RWPE1 (cell line): ENCODE measurements at regions not wholly inside any gene's neighbourhood (a gene's known extent, or its start where the extent isn't known, plus 50 kb on each side); places are given as distances from the start of the nearest gene placed in this dataset.
"Not testable (repeated sequence)": the region's sequence is repeated elsewhere in the genome, so short reads cannot be mapped to it uniquely, and the experiment has no call there.

Experiments
- CTCF ChIA-PET: fragments of 350-600 bp; sonication (Branson Sonifier 250); formaldehyde crosslinking; extraction: SDS; loops from one replicate; lab custom pipeline; 2021; lab: Yijun Ruan, JAX
- POLR2A ChIA-PET: fragments of 400-600 bp; formaldehyde crosslinking; extraction: SDS; loops from one replicate; lab custom pipeline; 2020; ENCODE audit warnings: antibody characterized with exemption; ENCODE audit not compliant: low non-redundant PET; lab: Yijun Ruan, JAX
- DNase-seq: peaks from one replicate; pipeline ENCODE4 v3.0.0; 2012; ENCODE audit warnings: low spot score
- H3K27ac ChIP-seq: fragments of 450-650 bp; 2 replicates; pipeline ENCODE4 v1.5.1; 2017
- TF ChIP-seq, protein P1 (sequence below): fragments of 450-650 bp; conservative IDR thresholded peaks from 2 replicates; pipeline ENCODE4 v1.5.1; 2017; ENCODE audit warnings: low read depth, mild to moderate bottlenecking

DNA sequence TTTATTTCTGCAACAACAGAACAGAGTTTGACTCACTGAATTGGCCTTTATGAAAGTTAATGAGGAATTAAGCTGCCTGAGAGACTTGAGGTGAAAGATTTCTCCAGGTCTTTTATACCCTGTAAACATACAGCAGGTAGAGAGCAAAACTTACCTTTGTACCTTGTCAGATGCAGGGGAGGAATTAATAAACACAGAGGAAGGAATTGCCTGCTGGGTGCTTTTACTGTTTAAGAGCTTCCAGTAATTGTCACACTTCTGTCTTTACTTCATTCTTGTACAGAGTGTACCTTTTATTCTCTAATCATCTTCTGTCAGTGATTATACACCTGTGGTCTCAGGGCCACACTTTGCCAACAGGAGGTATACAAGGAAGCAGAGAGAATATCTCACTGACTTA, 94.0 kb upstream of the GRIN3A start:
- DNase-seq: no peak
- TF ChIP-seq, protein P1, sequence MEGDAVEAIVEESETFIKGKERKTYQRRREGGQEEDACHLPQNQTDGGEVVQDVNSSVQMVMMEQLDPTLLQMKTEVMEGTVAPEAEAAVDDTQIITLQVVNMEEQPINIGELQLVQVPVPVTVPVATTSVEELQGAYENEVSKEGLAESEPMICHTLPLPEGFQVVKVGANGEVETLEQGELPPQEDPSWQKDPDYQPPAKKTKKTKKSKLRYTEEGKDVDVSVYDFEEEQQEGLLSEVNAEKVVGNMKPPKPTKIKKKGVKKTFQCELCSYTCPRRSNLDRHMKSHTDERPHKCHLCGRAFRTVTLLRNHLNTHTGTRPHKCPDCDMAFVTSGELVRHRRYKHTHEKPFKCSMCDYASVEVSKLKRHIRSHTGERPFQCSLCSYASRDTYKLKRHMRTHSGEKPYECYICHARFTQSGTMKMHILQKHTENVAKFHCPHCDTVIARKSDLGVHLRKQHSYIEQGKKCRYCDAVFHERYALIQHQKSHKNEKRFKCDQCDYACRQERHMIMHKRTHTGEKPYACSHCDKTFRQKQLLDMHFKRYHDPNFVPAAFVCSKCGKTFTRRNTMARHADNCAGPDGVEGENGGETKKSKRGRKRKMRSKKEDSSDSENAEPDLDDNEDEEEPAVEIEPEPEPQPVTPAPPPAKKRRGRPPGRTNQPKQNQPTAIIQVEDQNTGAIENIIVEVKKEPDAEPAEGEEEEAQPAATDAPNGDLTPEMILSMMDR: no peak
- no peak overlapping the region for H3K27ac ChIP-seq
- CTCF ChIA-PET: no interaction called here
- POLR2A ChIA-PET: no interaction called here

DNA sequence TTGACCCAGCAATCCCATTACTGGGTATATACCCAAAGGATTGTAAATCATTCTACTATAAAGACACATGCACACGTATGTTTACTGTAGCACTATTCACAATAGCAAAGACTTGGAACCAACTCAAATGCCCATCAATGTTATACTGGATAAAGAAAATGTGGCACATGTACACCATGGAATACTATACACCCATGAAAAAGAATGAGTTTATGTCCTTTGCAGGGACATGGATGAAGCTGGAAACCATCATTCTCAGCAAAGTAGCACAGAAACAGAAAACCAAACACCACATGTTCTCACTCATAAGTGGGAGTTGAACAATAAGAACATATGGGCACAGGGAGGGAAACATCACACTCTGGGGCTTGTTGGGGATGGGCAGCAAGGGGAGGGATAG, 83.0 kb upstream of the GRIN3A start:
- H3K27ac ChIP-seq, DNase-seq, POLR2A ChIA-PET, CTCF ChIA-PET: not testable (repeated sequence)

DNA sequence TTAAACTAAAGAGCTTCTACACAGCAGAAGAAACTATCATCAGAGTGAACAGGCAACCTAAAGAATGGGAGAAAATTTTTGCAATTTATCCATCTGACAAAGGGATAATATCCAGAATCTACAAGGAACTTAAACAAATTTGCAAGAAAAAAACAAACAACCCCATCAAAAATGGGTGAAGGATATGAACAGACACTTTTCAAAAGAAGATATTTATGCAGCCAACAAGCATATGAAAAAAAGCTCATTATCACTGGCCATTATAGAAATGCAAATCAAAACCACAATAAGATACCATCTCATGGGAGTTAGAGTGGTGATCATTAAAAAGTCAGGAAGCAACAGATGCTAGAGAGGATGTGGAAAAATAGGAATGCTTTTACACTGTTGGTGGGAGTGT, 82.5 kb upstream of the GRIN3A start:
- POLR2A ChIA-PET, DNase-seq, H3K27ac ChIP-seq: not testable (repeated sequence)
- CTCF ChIA-PET: interaction anchor here (0.7 kb wide), 1 partner anchor 551 kb away, joined by 3 read pairs; no protein-coding TSS in a partner anchor

DNA sequence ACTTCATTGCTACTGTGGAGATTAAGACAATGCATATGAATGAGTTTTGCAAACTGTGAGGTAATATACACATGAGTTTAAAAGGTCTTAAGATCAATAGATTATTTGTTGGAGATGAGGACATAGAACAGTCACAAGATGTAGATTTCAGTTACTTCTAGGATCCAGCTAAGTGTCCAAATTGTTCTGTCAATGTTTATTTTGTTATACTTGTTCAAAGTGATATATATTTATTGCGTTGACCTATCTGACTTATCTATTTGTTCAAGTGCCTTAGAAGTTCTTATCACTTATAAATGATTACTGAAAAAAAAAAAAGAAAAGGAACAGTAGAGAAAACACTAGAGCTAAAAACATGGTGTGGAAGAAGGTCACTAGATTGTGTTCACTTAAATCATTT, 75.6 kb upstream of the GRIN3A start:
- ChIA-PET CTCF (interaction anchor here (0.6 kb wide), 1 partner anchor 195 kb away, joined by 8 read pairs; no protein-coding TSS in a partner anchor), POLR2A (no interaction called here)
- TF ChIP-seq, protein P1: no peak
- no peak for DNase-seq
- H3K27ac ChIP-seq: no peak overlapping the region

DNA sequence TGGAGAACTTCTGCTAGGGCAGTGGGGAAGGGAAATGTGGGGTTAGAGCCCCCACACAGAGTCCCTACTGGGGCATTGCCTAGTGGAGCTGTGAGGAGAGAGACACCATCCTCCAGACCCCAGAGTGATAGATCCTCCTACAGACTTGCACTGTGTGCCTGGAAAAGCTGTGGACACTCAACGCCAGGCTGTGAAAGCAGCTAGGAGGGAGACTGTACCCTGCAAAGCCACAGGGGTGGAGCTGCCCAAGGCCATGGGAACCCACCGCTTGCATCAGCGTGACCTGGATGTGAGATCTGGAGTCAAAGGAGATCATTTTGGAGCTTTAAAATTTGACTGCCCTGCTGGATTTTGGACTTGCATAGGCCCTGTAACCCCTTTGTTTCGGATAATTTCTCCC, 69.4 kb upstream of the GRIN3A start:
- CTCF ChIA-PET, DNase-seq, POLR2A ChIA-PET: not testable (repeated sequence)

DNA sequence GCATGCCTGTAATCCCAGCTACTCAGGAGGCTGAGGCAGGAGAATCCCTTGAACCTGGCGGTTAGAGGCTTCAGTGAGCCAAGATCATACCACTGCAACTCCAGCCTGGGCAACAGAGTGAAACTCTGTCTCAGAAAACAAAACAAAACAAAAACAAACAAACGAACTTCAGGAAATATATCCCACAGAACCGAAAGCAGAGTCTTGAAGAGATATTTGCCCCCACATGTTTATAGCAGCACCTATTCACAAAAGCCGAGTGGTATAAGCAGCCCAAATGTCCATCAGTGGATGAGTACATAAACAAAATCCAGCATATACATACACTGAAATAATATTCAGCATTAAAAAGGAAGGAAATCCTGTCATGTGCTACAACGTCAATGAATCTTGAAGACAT, 57.6 kb upstream of the GRIN3A start:
- ChIA-PET CTCF (no interaction called here), POLR2A (no interaction called here)
- TF ChIP-seq, protein P1: no peak
- H3K27ac ChIP-seq: no peak overlapping the region
- no peak for DNase-seq

More for the DNA sequence above, 69.4 kb upstream of the GRIN3A start:
- H3K27ac ChIP-seq: not testable (repeated sequence)

DNA sequence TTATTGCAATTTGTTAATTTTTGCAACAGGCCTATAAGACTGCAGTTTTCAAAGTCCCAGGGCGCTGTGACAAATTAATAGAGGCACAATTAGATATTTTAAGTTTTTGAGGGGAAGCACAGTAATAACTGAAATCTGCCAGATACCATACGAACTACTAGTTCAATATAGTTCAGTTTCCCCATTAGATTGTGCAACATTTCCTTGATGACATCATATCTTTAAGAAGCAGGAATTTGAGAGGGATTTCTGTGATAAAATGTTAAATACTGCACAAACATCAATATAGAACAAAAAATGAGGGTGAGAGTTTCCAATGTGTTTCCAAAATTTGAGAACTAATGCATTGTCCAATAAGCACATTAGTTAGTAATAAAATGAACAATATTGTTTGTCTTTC, 56.7 kb upstream of the GRIN3A start:
- ChIA-PET POLR2A (no interaction called here), CTCF (interaction anchor here (0.6 kb wide), 1 partner anchor 1359 kb away, joined by 6 read pairs; no protein-coding TSS in a partner anchor)
- no peak for DNase-seq
- TF ChIP-seq, protein P1: no peak
- H3K27ac ChIP-seq: no peak overlapping the region

DNA sequence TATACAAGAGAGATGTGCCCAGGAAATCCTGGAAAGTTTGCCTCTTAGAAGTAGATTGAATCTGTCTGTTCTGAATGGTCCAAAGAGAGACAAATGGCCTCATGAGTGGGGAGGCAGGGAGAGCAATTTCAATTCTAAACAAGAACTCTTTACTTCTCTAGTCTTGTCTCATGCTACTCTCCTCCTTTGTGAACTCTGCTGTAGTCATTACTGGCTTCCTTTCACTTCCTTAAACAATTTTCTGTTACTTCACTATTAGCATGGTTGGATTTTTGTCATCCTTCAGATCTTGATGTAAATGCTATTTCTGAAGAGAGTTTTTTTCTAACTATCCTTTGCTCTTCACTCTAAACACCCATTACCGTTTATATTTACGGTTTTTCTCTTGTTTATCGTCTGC, 54.0 kb upstream of the GRIN3A start:
- H3K27ac ChIP-seq: no peak overlapping the region
- no peak for DNase-seq
- ChIA-PET CTCF (interaction anchor here (1.5 kb wide), 1 partner anchor 9 kb away, joined by 6 read pairs; no protein-coding TSS in a partner anchor), POLR2A (no interaction called here)
- TF ChIP-seq, protein P1: no peak
